ENCODE measurements at regions not wholly inside any gene's neighbourhood (a gene's known extent, or its start where the extent isn't known, plus 50 kb on each side); places are given as distances from the start of the nearest gene placed in this dataset.

DNA sequence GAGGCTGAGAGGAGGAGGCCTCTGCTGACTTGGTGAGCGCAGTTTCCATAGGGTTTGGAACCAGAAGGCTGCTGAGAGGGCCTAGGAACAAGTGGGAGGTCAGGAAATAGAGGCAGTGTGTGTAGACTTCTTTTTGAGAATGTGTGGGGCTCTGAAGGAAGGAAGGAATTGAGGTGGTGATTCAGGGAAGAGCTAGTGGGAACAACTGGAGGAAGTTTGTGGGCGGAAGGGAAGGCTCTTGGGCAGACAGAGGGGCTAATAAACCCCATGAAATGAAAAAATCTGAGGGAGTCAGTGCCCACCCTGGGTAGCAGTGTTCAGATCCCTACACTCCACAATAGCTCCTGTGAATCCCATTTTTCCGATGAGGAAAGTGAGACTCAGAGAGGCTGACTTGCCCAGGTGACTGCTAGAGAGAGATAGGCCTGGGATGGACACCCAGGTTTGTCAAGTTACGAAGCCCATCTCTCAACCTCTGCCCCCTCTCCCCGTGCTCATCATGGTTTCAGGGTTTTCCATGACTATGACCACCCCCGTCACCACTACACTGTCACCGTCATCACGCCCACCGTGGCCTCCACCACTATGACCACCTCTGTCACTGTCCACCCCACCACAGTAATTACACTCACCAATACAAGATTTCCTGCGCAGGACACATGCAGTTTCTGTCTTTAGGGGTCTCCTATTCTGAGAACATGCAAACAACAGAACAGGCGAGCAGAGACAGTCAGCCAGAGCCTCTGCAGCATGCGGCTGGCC lies 106.4 kb downstream of the MRPL14 start:
- no peak for TF ChIP-seq CTCF (IDR thresholded peaks at IDR 0.05; ENCODE audit: insufficient read depth, low read length)
- TF ChIP-seq POLR2AphosphoS5 (IDR thresholded peaks at IDR 0.05; ENCODE audit: low read depth): no peak
